Astrocyte (in vitro differentiated cells and primary cell): ENCODE measurements at regions not wholly inside any gene's neighbourhood (a gene's known extent, or its start where the extent isn't known, plus 50 kb on each side); places are given as distances from the start of the nearest gene placed in this dataset.

Source experiments
- DNase-seq: peaks from one replicate; pipeline ENCODE4 v3.0.0-alpha.2; 2010; ENCODE audit warnings: low read depth
- FAIRE-seq: peaks from 2 replicates; lab custom pipeline; 2011; peaks lifted over from hg19 to GRCh38; lab: Jason Lieb, UNC
- H2AFZ ChIP-seq: 2 replicates; pipeline ENCODE4 v1.6.0; 2012; ENCODE audit warnings: low read depth, low read length, inconsistent platforms
- H3K27ac ChIP-seq: 2 replicates; pipeline ENCODE4 v1.5.1; 2011; ENCODE audit warnings: low read depth, low read length, inconsistent platforms
- H3K27me3 ChIP-seq: 2 replicates; pipeline ENCODE4 v1.6.0; 2011; ENCODE audit warnings: low read length, inconsistent platforms; ENCODE audit not compliant: insufficient read depth
- H3K36me3 ChIP-seq: 2 replicates; pipeline ENCODE4 v1.5.1; 2011; ENCODE audit warnings: low read length, inconsistent platforms; ENCODE audit not compliant: insufficient read depth
- H3K4me1 ChIP-seq: 2 replicates; pipeline ENCODE4 v1.5.1; 2011; ENCODE audit warnings: low read length, inconsistent platforms; ENCODE audit not compliant: insufficient read depth
- H3K4me2 ChIP-seq: 2 replicates; pipeline ENCODE4 v1.6.0; 2012; ENCODE audit warnings: low read length, inconsistent platforms
- H3K4me3 ChIP-seq: 2 replicates; pipeline ENCODE4 v1.5.1; 2011; ENCODE audit warnings: low read depth, mild to moderate bottlenecking, low read length, inconsistent platforms; ENCODE audit not compliant: insufficient read depth
- H3K79me2 ChIP-seq: 2 replicates; pipeline ENCODE4 v1.6.0; 2012; ENCODE audit warnings: mild to moderate bottlenecking, low read length, inconsistent platforms; ENCODE audit not compliant: insufficient read depth
- H3K9ac ChIP-seq: 2 replicates; pipeline ENCODE4 v1.6.0; 2012; ENCODE audit warnings: mild to moderate bottlenecking, low read length, inconsistent platforms
- H3K9me3 ChIP-seq: 2 replicates; pipeline ENCODE4 v1.5.1; 2012; ENCODE audit warnings: low read depth, mild to moderate bottlenecking, low read length, inconsistent platforms; ENCODE audit not compliant: insufficient read depth
- H4K20me1 ChIP-seq: 2 replicates; pipeline ENCODE4 v1.6.0; 2012; ENCODE audit warnings: low read length, inconsistent platforms; ENCODE audit not compliant: insufficient read depth
- H3K27ac Mint-ChIP-seq: one replicate; pipeline ENCODE4 v1.8.0; 2021; ENCODE audit warnings: mild to moderate bottlenecking, mixed read lengths; ENCODE audit not compliant: unreplicated experiment
- H3K27me3 Mint-ChIP-seq: one replicate; pipeline ENCODE4 v1.8.0; 2021; ENCODE audit warnings: low read depth, mixed read lengths; ENCODE audit not compliant: unreplicated experiment
- H3K36me3 Mint-ChIP-seq: one replicate; pipeline ENCODE4 v1.8.0; 2021; ENCODE audit warnings: low read depth, mixed read lengths; ENCODE audit not compliant: unreplicated experiment
- H3K4me1 Mint-ChIP-seq: one replicate; pipeline ENCODE4 v1.8.0; 2021; ENCODE audit warnings: low read depth, mixed read lengths; ENCODE audit not compliant: unreplicated experiment
- H3K4me3 Mint-ChIP-seq: one replicate; pipeline ENCODE4 v1.8.0; 2021; ENCODE audit warnings: mild to moderate bottlenecking, moderate library complexity, mixed read lengths; ENCODE audit not compliant: unreplicated experiment
- H3K9me3 Mint-ChIP-seq: one replicate; pipeline ENCODE4 v1.8.0; 2021; ENCODE audit warnings: mild to moderate bottlenecking, mixed read lengths; ENCODE audit not compliant: unreplicated experiment
- CTCF ChIP-seq: IDR thresholded peaks from 2 replicates; pipeline ENCODE4 v1.5.1; 2011; ENCODE audit warnings: low read depth, mild to moderate bottlenecking, inconsistent platforms, low read length, moderate library complexity; ENCODE audit not compliant: insufficient read depth
- EZH2 ChIP-seq: IDR thresholded peaks from 2 replicates; pipeline ENCODE4 v1.6.1; 2012; ENCODE audit warnings: mild to moderate bottlenecking, low read length, inconsistent platforms; ENCODE audit not compliant: insufficient read depth

GRCh38 chr5:8528106-8528505 lies 659.2 kb downstream of the MTRR start:
- no peaks in the 10 kb centered on the region for H3K27me3 ChIP-seq
- no peaks in the 10 kb centered on the region for H3K4me1 ChIP-seq
- H3K27ac Mint-ChIP-seq = no peak overlapping the region
- H3K4me1 Mint-ChIP-seq = no peaks in the 10 kb centered on the region
- no peak for FAIRE-seq
- no peak overlapping the region for H3K27ac ChIP-seq
- no peaks in the 10 kb centered on the region for H3K27me3 Mint-ChIP-seq
- H3K79me2 ChIP-seq = no peaks in the 10 kb centered on the region
- no peak for TF ChIP-seq EZH2
- TF ChIP-seq CTCF = no peak
- no peaks in the 10 kb centered on the region for H4K20me1 ChIP-seq
- H3K9me3 ChIP-seq = no peaks in the 10 kb centered on the region
- H3K4me2 ChIP-seq = no peak overlapping the region
- no peak overlapping the region for H3K4me3 ChIP-seq
- no peak overlapping the region for H2AFZ ChIP-seq
- no peaks in the 10 kb centered on the region for H3K36me3 Mint-ChIP-seq
- no peaks in the 10 kb centered on the region for H3K9me3 Mint-ChIP-seq
- H3K9ac ChIP-seq = no peak overlapping the region
- H3K4me3 Mint-ChIP-seq = no peak overlapping the region
- no peak for DNase-seq
- no peaks in the 10 kb centered on the region for H3K36me3 ChIP-seq

- no peak for TF ChIP-seq CTCF
These were observed 669.9 kb downstream of the MTRR start for GRCh38 chr5:8538821-8539220.

DNA sequence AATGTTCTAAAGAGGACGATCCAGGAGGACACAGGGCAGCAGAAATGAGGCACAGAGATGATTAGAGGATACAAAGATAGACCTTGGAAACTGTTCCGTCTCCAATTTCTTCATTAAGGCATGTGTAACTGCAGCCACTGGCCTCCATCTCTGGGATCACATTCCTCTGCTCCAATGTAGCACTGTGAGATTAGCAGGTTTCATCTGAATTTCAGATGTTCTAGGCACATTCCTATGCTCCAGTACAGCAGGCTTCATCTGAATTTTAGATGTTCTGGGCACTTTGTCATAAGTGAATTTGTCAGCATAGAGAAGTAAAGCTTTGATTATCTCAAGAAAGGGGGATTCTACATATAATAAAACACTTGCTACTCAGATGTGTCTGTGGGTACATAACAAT lies 671.4 kb downstream of the MTRR start:
- Histone ChIP-seq H3K4me2 (no peak overlapping the region), H3K4me3 (no peak overlapping the region), H3K36me3 (no peaks in the 10 kb centered on the region), H3K27me3 (no peaks in the 10 kb centered on the region), H3K79me2 (no peaks in the 10 kb centered on the region), H3K27ac (no peak overlapping the region), H3K9ac (no peak overlapping the region), H3K4me1 (no peaks in the 10 kb centered on the region), H2AFZ (no peak overlapping the region), H4K20me1 (no peaks in the 10 kb centered on the region), H3K9me3 (no peaks in the 10 kb centered on the region)
- no peak for TF ChIP-seq CTCF
- no peak for TF ChIP-seq EZH2
- H3K27me3 Mint-ChIP-seq = peaks cover 2% of the 10 kb centered on the region
- H3K4me3 Mint-ChIP-seq = no peak overlapping the region
- FAIRE-seq = no peak
- peaks cover 3% of the 10 kb centered on the region for H3K4me1 Mint-ChIP-seq
- H3K27ac Mint-ChIP-seq = no peak overlapping the region
- H3K9me3 Mint-ChIP-seq = peaks cover 1% of the 10 kb centered on the region
- H3K36me3 Mint-ChIP-seq = no peaks in the 10 kb centered on the region
- no peak for DNase-seq

More at GRCh38 chr5:8538821-8539220, 669.9 kb downstream of the MTRR start:
- Histone ChIP-seq H4K20me1 (no peaks in the 10 kb centered on the region), H3K4me2 (no peak overlapping the region), H3K79me2 (no peaks in the 10 kb centered on the region), H3K27me3 (no peaks in the 10 kb centered on the region), H3K4me3 (no peak overlapping the region), H3K4me1 (no peaks in the 10 kb centered on the region), H3K9ac (no peak overlapping the region), H3K36me3 (no peaks in the 10 kb centered on the region), H2AFZ (no peak overlapping the region), H3K9me3 (no peaks in the 10 kb centered on the region), H3K27ac (no peak overlapping the region)
- DNase-seq (no peak), FAIRE-seq (no peak)
- peaks cover 2% of the 10 kb centered on the region for H3K27me3 Mint-ChIP-seq
- H3K9me3 Mint-ChIP-seq = peaks cover 1% of the 10 kb centered on the region
- no peak overlapping the region for H3K27ac Mint-ChIP-seq
- no peak overlapping the region for H3K4me3 Mint-ChIP-seq
- no peaks in the 10 kb centered on the region for H3K36me3 Mint-ChIP-seq
- peaks cover 5% of the 10 kb centered on the region for H3K4me1 Mint-ChIP-seq
